Mesothelial cell of epicardium (in vitro differentiated cells): ENCODE measurements at regions not wholly inside any gene's neighbourhood (a gene's known extent, or its start where the extent isn't known, plus 50 kb on each side); places are given as distances from the start of the nearest gene placed in this dataset.

Experiments used
- DNase-seq, 2 experiments: peaks; one replicate each; pipeline ENCODE4 v3.0.0; 2021; ENCODE audit warnings: low spot score in 2 of 2; ENCODE audit not compliant: unreplicated experiment in 2 of 2
- H3K27ac Mint-ChIP-seq: 2 replicates; pipeline ENCODE4 v1.8.0; 2021; ENCODE audit warnings: mixed read lengths
- H3K27me3 Mint-ChIP-seq: 2 replicates; pipeline ENCODE4 v1.8.0; 2021; ENCODE audit warnings: low read depth, mixed read lengths
- H3K36me3 Mint-ChIP-seq: 2 replicates; pipeline ENCODE4 v1.8.0; 2021; ENCODE audit warnings: mixed read lengths
- H3K4me1 Mint-ChIP-seq: 2 replicates; pipeline ENCODE4 v1.8.0; 2021; ENCODE audit warnings: mixed read lengths
- H3K4me3 Mint-ChIP-seq: 2 replicates; pipeline ENCODE4 v1.8.0; 2021; ENCODE audit warnings: mild to moderate bottlenecking, moderate library complexity, mixed read lengths
- H3K9me3 Mint-ChIP-seq: 2 replicates; pipeline ENCODE4 v1.8.0; 2021; ENCODE audit warnings: mixed read lengths
- CTCF ChIP-seq: fragments of 200-600 bp; sonication (generic); IDR thresholded peaks from one replicate; pipeline ENCODE4 v1.5.0; 2021; ENCODE audit warnings: antibody characterized with exemption; ENCODE audit not compliant: unreplicated experiment

- Mint-ChIP-seq H3K4me1 (peaks cover 4% of the 10 kb centered on the region), H3K27me3 (peaks cover 75% of the 10 kb centered on the region), H3K27ac (no peak overlapping the region), H3K9me3 (no peaks in the 10 kb centered on the region), H3K4me3 (no peak overlapping the region), H3K36me3 (no peaks in the 10 kb centered on the region)
- DNase-seq, result no peak
- no peak for TF ChIP-seq CTCF
Measured at GRCh38 chr22:22144858-22145257, 99.7 kb upstream of the VPREB1 start.

- H3K27me3 Mint-ChIP-seq, result peaks cover 73% of the 10 kb centered on the region
- no peak for TF ChIP-seq CTCF
- peaks cover 4% of the 10 kb centered on the region for H3K4me1 Mint-ChIP-seq
- H3K27ac Mint-ChIP-seq, result no peak overlapping the region
- H3K36me3 Mint-ChIP-seq, result no peaks in the 10 kb centered on the region
- no peak overlapping the region for H3K4me3 Mint-ChIP-seq
- no peak for DNase-seq
- no peaks in the 10 kb centered on the region for H3K9me3 Mint-ChIP-seq
Measured at GRCh38 chr22:22143448-22143847, 101.1 kb upstream of the VPREB1 start.

DNA sequence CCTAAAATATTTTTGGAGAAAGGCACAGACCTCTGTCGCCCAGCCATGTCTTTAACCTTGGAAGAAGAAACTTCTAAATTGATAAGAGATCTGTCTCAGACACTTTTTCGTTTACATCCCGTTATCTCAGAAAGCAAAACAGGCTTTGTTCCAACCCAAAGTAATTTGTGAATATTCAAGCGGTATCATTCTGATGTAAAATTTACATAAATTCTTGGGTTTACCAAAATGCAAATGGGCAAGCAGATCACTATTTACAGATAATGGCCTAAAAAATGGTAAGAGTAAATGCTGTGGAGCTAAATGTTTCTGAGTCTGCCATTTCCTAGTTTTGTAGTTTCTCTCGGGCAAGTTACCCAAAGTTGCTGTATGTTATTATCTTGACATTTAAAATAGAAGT is 101.9 kb upstream of the VPREB1 start:
- no peak overlapping the region for H3K4me3 Mint-ChIP-seq
- peaks cover 68% of the 10 kb centered on the region for H3K27me3 Mint-ChIP-seq

GRCh38 chr22:22141771-22142591 is 102.6 kb upstream of the VPREB1 start:
- Mint-ChIP-seq H3K4me3 (no peak overlapping the region), H3K36me3 (no peaks in the 10 kb centered on the region), H3K4me1 (peaks cover 4% of the 10 kb centered on the region), H3K27me3 (peaks cover 63% of the 10 kb centered on the region), H3K27ac (no peak overlapping the region), H3K9me3 (no peaks in the 10 kb centered on the region)
- no peak for DNase-seq
- no peak for TF ChIP-seq CTCF

More for the DNA sequence above, 101.9 kb upstream of the VPREB1 start:
- no peak for DNase-seq
- H3K27ac Mint-ChIP-seq, result no peak overlapping the region
- H3K4me1 Mint-ChIP-seq, result peaks cover 4% of the 10 kb centered on the region
- no peak for TF ChIP-seq CTCF
- no peaks in the 10 kb centered on the region for H3K36me3 Mint-ChIP-seq
- no peaks in the 10 kb centered on the region for H3K9me3 Mint-ChIP-seq

DNA sequence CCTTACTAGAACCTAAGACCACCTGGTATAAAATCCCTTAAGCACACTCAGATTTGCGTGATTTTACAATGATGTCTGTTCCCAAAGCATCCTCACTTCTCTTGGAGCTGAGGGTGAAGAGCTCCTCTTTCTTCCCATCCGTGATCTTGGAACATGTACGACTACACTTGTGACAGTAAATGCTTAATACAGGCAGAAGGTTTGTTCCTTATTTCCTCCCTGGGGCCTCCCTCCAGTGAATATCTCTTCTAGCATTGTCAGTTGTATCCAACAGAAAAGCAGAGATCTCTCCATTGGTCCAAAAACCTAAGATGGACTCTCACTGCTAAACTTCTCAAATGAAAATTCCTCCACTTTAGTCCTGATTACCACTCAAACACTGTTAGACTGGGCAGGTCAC is 103.6 kb upstream of the VPREB1 start:
- H3K27me3 Mint-ChIP-seq, result peaks cover 62% of the 10 kb centered on the region
- H3K27ac Mint-ChIP-seq, result no peak overlapping the region
- no peak overlapping the region for H3K4me3 Mint-ChIP-seq
- no peak for TF ChIP-seq CTCF
- no peaks in the 10 kb centered on the region for H3K9me3 Mint-ChIP-seq
- no peak for DNase-seq
- H3K36me3 Mint-ChIP-seq, result no peaks in the 10 kb centered on the region
- H3K4me1 Mint-ChIP-seq, result peaks cover 4% of the 10 kb centered on the region
